Mucosa of descending colon (tissue), 3 donors: ENCODE measurements at regions not wholly inside any gene's neighbourhood (a gene's known extent, or its start where the extent isn't known, plus 50 kb on each side); places are given as distances from the start of the nearest gene placed in this dataset.

Source experiments
- ATAC-seq: fragments of 200-7000 bp; cut with Tn5 transposase; one replicate; pipeline ENCODE4 v1.9.1; 2020; ENCODE audit warnings: mild to moderate bottlenecking, moderate library complexity
- DNase-seq, 3 donors: peaks; one replicate each; pipeline ENCODE4 v3.0.0-alpha.2; 2020
- H3K36me3 ChIP-seq: fragments of 200-600 bp; one replicate; pipeline ENCODE4 v1.8.0; 2021; ENCODE audit warnings: low read depth, mild to moderate bottlenecking
- H3K4me1 ChIP-seq: fragments of 200-600 bp; one replicate; pipeline ENCODE4 v1.8.0; 2021; ENCODE audit warnings: low read depth, mild to moderate bottlenecking
- H3K4me3 ChIP-seq: fragments of 200-600 bp; one replicate; pipeline ENCODE4 v1.8.0; 2021; ENCODE audit warnings: mild to moderate bottlenecking
- H3K9me3 ChIP-seq: fragments of 200-600 bp; one replicate; pipeline ENCODE4 v1.8.0; 2021; ENCODE audit warnings: mild to moderate bottlenecking
- CTCF ChIP-seq: fragments of 200-600 bp; IDR thresholded peaks from one replicate; pipeline ENCODE4 v1.8.0; 2022; ENCODE audit warnings: antibody characterized with exemption, mild to moderate bottlenecking
- intact Hi-C, 2 donors: fragments of 100-400 bp; cut with DNase I in 1 of 2; cut with micrococcal nuclease in 1 of 2; formaldehyde crosslinking; loops; one replicate each; pipeline versions ENCODE4 v1.11.0 to v1.11.1; 2022; cut with DNase I, micrococcal nuclease
- donor health status: DM: no; HTN: no; CAD: no; lungs with moderate emphysema.
- donor health status: DM: no; HTN: no; CAD: no.
- donor health status: DM: no; HTN: yes; CAD: no.

GRCh38 chr6:121828146-121828886 is 392.9 kb downstream of the GJA1 start:
- no peak for DNase-seq
- no peaks in the 10 kb centered on the region for H3K36me3 ChIP-seq
- no peaks in the 10 kb centered on the region for H3K4me1 ChIP-seq
- TF ChIP-seq CTCF = no peak
- ATAC-seq = no peak
- no peaks in the 10 kb centered on the region for H3K9me3 ChIP-seq
- intact Hi-C loops = no loop called here
- no peak overlapping the region for H3K4me3 ChIP-seq

DNA sequence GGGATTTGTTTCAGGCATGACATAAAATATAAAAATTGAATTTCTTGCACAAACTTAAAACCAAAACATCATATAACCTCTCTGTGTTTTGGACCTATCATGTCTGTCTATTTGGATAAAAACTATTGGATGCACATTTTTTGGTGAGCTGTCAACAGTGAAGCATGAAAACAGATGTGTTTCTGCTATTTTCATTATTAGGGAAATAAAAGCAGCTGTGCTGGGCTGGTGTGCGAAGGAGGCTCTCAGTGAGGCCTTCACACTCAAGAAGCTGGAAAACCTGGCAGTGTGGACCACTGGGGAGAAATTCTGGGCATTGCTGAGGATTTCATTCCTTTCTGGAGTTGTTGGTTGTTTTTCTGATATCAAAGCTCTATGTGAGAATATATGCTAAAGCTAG is 395.3 kb downstream of the GJA1 start:
- Histone ChIP-seq H3K4me3 (no peak overlapping the region), H3K9me3 (no peaks in the 10 kb centered on the region), H3K36me3 (no peaks in the 10 kb centered on the region), H3K4me1 (no peaks in the 10 kb centered on the region)
- no peak for TF ChIP-seq CTCF
- intact Hi-C loops = no loop called here
- ATAC-seq (no peak), DNase-seq (no peak)

- intact Hi-C loops = no loop called here
- no peak for TF ChIP-seq CTCF
- no peak for ATAC-seq
Measured at GRCh38 chr6:121835662-121836061, 400.2 kb downstream of the GJA1 start.

GRCh38 chr6:121837545-121838229 is 402.2 kb downstream of the GJA1 start:
- no peak overlapping the region for H3K4me3 ChIP-seq
- ATAC-seq (no peak), DNase-seq (no peak)
- intact Hi-C loops = no loop called here
- TF ChIP-seq CTCF = no peak
- no peaks in the 10 kb centered on the region for H3K9me3 ChIP-seq
- no peaks in the 10 kb centered on the region for H3K4me1 ChIP-seq
- no peaks in the 10 kb centered on the region for H3K36me3 ChIP-seq

More at GRCh38 chr6:121835662-121836061, 400.2 kb downstream of the GJA1 start:
- Histone ChIP-seq H3K4me3 (no peak overlapping the region), H3K9me3 (no peaks in the 10 kb centered on the region), H3K4me1 (no peaks in the 10 kb centered on the region), H3K36me3 (no peaks in the 10 kb centered on the region)
- DNase-seq = no peak

DNA sequence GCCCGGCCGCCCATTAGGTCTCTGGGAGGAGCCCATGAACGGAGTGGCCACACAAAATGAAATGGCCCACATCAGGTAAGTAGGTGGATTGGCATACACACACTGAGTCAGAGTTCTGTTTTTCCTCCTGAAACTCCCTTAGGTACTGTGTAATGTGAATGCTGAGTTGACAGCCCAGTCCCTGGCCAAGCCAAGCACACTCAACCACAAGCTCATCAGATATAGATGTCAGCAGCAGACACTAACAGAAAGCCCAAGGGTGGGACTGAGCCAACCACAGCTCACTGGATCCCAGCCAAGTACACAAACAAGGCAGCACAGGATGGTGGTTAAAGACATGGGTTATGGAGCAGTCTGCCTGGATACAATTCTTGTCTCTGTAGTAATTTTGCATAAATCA is 403.4 kb downstream of the GJA1 start:
- no peaks in the 10 kb centered on the region for H3K36me3 ChIP-seq
- H3K4me3 ChIP-seq = no peak overlapping the region
- no peaks in the 10 kb centered on the region for H3K9me3 ChIP-seq
- intact Hi-C loops = no loop called here
- no peak for DNase-seq
- TF ChIP-seq CTCF = no peak
- no peak for ATAC-seq
- H3K4me1 ChIP-seq = no peaks in the 10 kb centered on the region
